MCF 10A (cell line): ENCODE measurements at regions not wholly inside any gene's neighbourhood (a gene's known extent, or its start where the extent isn't known, plus 50 kb on each side); places are given as distances from the start of the nearest gene placed in this dataset.

Experiments used
- BruUV-seq: library from RNA; stranded (reverse); fragments of 400-500 nt; replicated peaks from 2 replicates; lab custom pipeline; 2021; lab: Mats Ljungman, UMichigan
- CTCF ChIA-PET: fragments of 300-600 bp; sonication (Branson Sonifier 250); formaldehyde crosslinking; extraction: SDS; loops from one replicate; lab custom pipeline; 2021; ENCODE audit warnings: antibody characterized with exemption, inconsistent platforms; lab: Yijun Ruan, JAX
- POLR2A ChIA-PET: fragments of 300-600, 350-650 bp; sonication (Branson Sonifier 250); formaldehyde crosslinking; extraction: SDS; loops from one replicate; lab custom pipeline; 2020; ENCODE audit warnings: antibody characterized with exemption, inconsistent platforms; lab: Yijun Ruan, JAX
- DNase-seq: peaks from one replicate; pipeline ENCODE4 v3.0.0-alpha.2; 2018; ENCODE audit not compliant: unreplicated experiment
- H3K27ac Mint-ChIP-seq: one replicate; pipeline ENCODE4 v1.8.0; 2022; ENCODE audit warnings: mild to moderate bottlenecking, low read depth, mixed read lengths; ENCODE audit not compliant: unreplicated experiment
- H3K27me3 Mint-ChIP-seq: one replicate; pipeline ENCODE4 v1.8.0; 2022; ENCODE audit warnings: mixed read lengths; ENCODE audit not compliant: insufficient read depth, unreplicated experiment
- H3K36me3 Mint-ChIP-seq: one replicate; pipeline ENCODE4 v1.8.0; 2022; ENCODE audit warnings: mild to moderate bottlenecking, moderate library complexity, mixed read lengths; ENCODE audit not compliant: insufficient read depth, unreplicated experiment
- H3K4me1 Mint-ChIP-seq: one replicate; pipeline ENCODE4 v1.8.0; 2022; ENCODE audit warnings: mixed read lengths; ENCODE audit not compliant: insufficient read depth, unreplicated experiment
- H3K4me3 Mint-ChIP-seq: one replicate; pipeline ENCODE4 v1.8.0; 2022; ENCODE audit warnings: mild to moderate bottlenecking, moderate library complexity, mixed read lengths; ENCODE audit not compliant: unreplicated experiment
- H3K9me3 Mint-ChIP-seq: one replicate; pipeline ENCODE4 v1.8.0; 2022; ENCODE audit warnings: mixed read lengths; ENCODE audit not compliant: unreplicated experiment
- intact Hi-C: fragments of 100-400 bp; cut with micrococcal nuclease; formaldehyde crosslinking; loops from 2 replicates; pipeline ENCODE4 v1.14.1; 2022
- TF ChIP-seq, protein P1 (sequence below): fragments of 200-600 bp; IDR thresholded peaks from one replicate; pipeline ENCODE4 v1.8.0; 2022; ENCODE audit warnings: antibody characterized with exemption, mild to moderate bottlenecking; ENCODE audit not compliant: unreplicated experiment

DNA sequence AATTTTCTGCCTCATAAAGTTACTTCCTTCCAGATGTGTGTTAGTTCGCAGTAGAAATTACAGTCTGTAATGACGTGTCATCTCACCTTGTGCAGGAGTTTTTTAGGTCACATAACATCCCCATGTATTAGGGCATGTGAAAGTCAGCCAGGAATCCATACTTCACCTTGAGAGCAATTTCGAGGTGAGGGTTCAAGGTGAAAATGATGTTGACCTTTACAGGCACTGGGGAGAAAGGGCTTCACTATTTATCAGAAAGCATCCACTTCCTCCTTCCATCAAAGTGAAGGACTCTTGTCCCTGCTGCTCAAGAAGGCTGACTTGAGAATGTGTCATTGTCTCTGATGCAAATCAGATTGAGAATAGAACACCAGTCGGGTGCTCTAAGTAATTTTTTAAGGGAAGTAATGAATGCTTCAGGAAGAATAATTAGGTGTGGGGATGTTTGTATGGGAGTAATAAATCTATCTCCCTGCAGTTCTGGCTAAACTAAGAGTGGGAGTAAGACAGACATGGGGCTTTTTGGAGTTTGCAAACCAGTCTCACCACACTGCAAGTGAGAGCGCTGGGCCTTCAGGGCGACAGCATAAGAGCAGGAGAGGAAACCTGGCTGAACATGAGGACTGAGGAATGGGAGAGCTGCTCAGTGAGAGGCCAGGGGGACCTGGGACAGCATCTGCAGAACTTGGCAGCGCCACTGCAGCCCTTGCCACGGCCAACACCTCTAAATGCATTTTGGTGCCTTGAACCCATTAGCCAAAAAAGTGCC, 85.9 kb upstream of the IL12A start:
- Mint-ChIP-seq H3K27ac (no peak overlapping the region), H3K4me1 (no peaks in the 10 kb centered on the region), H3K27me3 (no peaks in the 10 kb centered on the region), H3K4me3 (no peak overlapping the region), H3K9me3 (no peaks in the 10 kb centered on the region), H3K36me3 (peaks cover under 1% of the 10 kb centered on the region)
- TF ChIP-seq, protein P1, sequence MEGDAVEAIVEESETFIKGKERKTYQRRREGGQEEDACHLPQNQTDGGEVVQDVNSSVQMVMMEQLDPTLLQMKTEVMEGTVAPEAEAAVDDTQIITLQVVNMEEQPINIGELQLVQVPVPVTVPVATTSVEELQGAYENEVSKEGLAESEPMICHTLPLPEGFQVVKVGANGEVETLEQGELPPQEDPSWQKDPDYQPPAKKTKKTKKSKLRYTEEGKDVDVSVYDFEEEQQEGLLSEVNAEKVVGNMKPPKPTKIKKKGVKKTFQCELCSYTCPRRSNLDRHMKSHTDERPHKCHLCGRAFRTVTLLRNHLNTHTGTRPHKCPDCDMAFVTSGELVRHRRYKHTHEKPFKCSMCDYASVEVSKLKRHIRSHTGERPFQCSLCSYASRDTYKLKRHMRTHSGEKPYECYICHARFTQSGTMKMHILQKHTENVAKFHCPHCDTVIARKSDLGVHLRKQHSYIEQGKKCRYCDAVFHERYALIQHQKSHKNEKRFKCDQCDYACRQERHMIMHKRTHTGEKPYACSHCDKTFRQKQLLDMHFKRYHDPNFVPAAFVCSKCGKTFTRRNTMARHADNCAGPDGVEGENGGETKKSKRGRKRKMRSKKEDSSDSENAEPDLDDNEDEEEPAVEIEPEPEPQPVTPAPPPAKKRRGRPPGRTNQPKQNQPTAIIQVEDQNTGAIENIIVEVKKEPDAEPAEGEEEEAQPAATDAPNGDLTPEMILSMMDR = no peak
- BruUV-seq = no TSS peak
- no peak for DNase-seq
- intact Hi-C loops = no loop called here
- ChIA-PET CTCF (interaction anchor here (1.1 to 21.8 kb wide), 3 partner anchors 17 to 105 kb away, joined by 3 to 721 read pairs (median 34); partner anchors contain the start of gene IL12A), POLR2A (interaction anchor here (0.8 kb wide), 1 partner anchor 20 kb away, joined by 3 read pairs; no protein-coding TSS in a partner anchor)

DNA sequence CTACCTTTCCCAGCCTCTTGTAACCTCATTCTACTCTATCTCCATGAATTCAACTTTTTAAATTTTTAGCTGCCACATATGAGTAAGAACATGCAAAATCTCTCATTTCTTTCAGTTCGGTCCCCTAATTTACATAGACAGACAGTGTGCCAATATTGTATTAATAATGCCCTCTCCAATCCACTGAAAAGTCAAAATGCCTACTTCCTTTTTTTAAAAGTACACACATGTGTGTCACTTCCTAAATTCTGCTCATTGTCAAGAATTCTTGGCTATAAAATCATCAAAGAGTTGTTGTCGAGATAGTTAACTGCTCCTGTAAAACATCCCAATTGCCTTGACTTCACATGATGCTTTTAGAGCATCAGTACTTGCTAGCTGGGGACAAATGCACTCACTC, 84.2 kb upstream of the IL12A start:
- Mint-ChIP-seq H3K27me3 (no peaks in the 10 kb centered on the region), H3K4me1 (no peaks in the 10 kb centered on the region), H3K27ac (no peak overlapping the region), H3K36me3 (no peaks in the 10 kb centered on the region), H3K9me3 (no peaks in the 10 kb centered on the region), H3K4me3 (no peak overlapping the region)
- BruUV-seq = no TSS peak
- DNase-seq = no peak
- TF ChIP-seq, protein P1 = no peak
- intact Hi-C loops = no loop called here
- POLR2A ChIA-PET = interaction anchor here (0.8 kb wide), 1 partner anchor 37 kb away, joined by 3 read pairs; no protein-coding TSS in a partner anchor
- CTCF ChIA-PET = interaction anchor here (1.2 to 1.5 kb wide), 2 partner anchors 9 to 102 kb away, joined by 3 read pairs; no protein-coding TSS in a partner anchor

DNA sequence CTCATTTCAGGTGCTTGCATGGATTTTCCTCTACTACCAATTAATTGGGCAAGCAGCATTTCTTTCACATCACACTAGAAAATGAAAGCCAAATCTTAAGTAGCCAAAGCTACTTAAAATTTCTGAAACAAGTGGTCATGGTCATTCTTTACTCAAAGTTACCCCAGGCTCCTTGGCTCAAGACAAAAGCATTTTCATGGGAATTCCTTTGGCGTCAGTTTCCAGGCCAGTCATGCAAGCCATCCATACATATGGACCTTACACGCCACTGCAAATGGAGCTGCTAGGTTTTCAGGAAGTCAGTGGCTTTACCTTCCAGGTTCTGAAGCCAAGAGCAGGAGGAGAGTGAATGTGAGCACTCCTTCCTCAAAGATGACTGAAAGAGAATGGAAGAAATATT, 83.7 kb upstream of the IL12A start:
- DNase-seq = no peak
- H3K27me3 Mint-ChIP-seq = no peaks in the 10 kb centered on the region
- no peaks in the 10 kb centered on the region for H3K36me3 Mint-ChIP-seq
- intact Hi-C loops = no loop called here
- ChIA-PET POLR2A (interaction anchor here (0.7 to 0.8 kb wide), 2 partner anchors 37 to 52 kb away, joined by 3 read pairs; no protein-coding TSS in a partner anchor), CTCF (interaction anchor here (0.6 to 1.5 kb wide), 4 partner anchors 9 to 101 kb away, joined by 3 to 10 read pairs (median 3); no protein-coding TSS in a partner anchor)
- H3K9me3 Mint-ChIP-seq = no peaks in the 10 kb centered on the region
- TF ChIP-seq, protein P1 = no peak
- H3K4me1 Mint-ChIP-seq = no peaks in the 10 kb centered on the region
- BruUV-seq = no TSS peak
- no peak overlapping the region for H3K4me3 Mint-ChIP-seq
- H3K27ac Mint-ChIP-seq = no peak overlapping the region

DNA sequence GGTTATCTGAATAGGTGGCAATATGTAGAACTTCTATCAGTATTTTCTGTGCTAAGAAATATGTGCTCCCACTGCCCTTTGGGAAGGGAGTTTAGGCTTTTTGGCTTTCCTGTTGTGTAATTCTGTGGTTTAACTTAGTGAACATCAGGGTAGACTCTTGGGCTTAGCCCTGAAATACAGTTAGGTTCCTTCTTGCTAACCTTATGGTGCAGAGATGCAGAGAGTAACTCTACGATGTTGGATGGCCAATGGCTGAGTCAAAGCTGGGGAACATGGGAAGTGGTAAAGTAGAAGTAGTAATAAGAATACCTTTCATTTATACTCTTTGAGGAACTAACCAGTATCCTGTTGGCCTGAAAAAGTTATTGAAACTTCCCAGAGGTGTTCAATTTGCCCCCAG, 80.8 kb upstream of the IL12A start:
- Mint-ChIP-seq H3K9me3 (no peaks in the 10 kb centered on the region), H3K4me3 (no peak overlapping the region), H3K27ac (no peak overlapping the region), H3K4me1 (no peaks in the 10 kb centered on the region), H3K27me3 (no peaks in the 10 kb centered on the region), H3K36me3 (no peaks in the 10 kb centered on the region)
- no peak for DNase-seq
- intact Hi-C loops = no loop called here
- CTCF ChIA-PET = interaction anchor here (0.6 kb wide), 1 partner anchor 424 kb away, joined by 3 read pairs; no protein-coding TSS in a partner anchor
- no TSS peak for BruUV-seq
- TF ChIP-seq, protein P1 = no peak
- POLR2A ChIA-PET = no interaction called here
